Head of caudate nucleus (tissue), 42 donors: ENCODE measurements at regions not wholly inside any gene's neighbourhood (a gene's known extent, or its start where the extent isn't known, plus 50 kb on each side); places are given as distances from the start of the nearest gene placed in this dataset.
"Not testable (repeated sequence)": the region's sequence is repeated elsewhere in the genome, so short reads cannot be mapped to it uniquely, and the experiment has no call there.

Experiments
- DNase-seq, 42 donors: peaks; one replicate each; pipeline versions ENCODE4 v3.0.0 to v3.0.0-alpha.2; 2020 to 2021; ENCODE audit warnings: mixed read lengths in 7 of 42
- intact Hi-C: fragments of 100-400 bp; cut with DNase I; formaldehyde crosslinking; loops from one replicate; pipeline ENCODE4 v1.15.0; 2022

DNA sequence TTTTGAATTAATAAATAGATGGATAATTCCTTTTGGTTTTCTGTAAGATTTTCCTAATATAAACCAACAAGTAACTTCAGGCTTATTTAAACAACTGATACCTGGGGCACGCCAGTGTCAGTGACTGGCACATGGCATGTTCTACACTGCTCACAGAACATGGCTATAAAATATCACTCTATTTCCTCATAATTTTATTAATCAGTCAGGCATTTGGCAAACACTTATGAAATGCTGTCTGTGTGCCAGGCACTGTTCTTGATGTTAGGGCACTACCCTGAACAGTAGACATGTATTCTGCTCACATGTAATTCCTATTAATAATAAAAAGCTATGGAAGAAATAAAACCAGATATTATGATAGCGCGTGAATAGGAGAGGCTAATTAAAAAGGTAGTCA lies 661.0 kb downstream of the DTWD2 start:
- intact Hi-C loops = no loop called here

DNA sequence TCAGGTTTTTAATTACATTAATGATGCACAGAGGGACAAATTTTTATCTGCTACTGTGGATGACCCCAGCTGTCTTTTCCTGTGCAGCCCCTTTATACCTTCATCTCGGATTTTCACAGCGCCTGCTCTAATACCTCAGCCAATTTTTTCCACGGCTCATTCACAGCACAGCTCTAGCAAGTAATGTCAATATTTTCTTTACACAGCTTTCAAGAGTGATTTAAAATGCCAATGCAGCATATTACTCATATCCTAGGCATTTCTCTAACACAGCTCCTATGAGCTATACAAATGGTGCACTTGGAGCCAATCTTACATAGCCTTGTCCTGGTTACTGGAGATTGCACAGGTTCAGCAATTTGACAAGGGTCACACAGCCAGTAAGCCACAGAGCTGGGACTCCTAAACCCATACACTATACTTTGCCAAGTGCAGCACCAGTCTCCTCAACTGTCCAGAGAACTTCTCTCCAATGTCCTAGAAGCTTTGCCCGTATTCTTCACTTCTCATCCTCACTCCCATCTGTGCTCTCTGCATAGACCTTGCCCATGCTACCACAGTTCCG lies 661.8 kb downstream of the DTWD2 start:
- intact Hi-C loops = no loop called here
- no peak for DNase-seq

More for the DNA sequence above, 661.0 kb downstream of the DTWD2 start:
- no peak for DNase-seq

DNA sequence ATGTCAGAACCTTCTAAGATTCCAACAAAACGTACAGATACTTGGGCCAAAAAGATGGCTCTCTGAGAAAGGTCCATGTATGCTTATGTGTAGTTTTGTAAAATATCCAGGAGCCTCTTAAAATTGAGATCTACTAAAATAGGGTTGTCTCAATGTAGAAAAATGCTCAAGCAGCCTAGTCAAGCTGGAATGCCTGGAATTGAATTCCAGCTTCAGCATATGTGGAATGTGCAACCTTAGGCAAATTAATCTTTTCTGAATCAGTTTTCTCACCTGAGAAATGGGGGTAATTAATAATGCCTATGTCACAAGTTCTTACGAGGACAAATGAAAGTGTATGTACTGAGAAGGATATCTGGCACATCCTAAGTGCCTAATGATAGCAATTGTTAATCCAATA lies 662.4 kb downstream of the DTWD2 start:
- intact Hi-C loops = no loop called here
- no peak for DNase-seq

DNA sequence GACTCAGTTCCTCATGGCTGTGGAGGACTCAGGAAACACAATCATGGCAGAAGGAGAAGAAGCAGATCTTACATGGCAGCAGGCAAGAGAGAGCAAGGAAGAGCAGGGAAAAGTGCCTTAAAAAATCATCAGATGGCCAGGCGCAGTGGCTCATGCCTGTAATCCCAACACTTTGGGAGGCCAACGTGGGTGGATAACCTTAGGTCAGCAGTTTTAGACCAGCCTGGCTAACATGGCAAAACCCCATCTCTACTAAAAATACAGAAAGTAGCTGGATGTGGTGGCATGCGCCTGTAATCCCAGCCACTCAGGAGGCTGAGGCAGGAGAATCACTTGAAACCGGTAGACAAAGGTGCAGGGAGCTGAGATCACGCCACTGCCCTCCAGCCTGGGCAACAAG lies 664.6 kb downstream of the DTWD2 start:
- intact Hi-C loops = not testable (repeated sequence)

DNA sequence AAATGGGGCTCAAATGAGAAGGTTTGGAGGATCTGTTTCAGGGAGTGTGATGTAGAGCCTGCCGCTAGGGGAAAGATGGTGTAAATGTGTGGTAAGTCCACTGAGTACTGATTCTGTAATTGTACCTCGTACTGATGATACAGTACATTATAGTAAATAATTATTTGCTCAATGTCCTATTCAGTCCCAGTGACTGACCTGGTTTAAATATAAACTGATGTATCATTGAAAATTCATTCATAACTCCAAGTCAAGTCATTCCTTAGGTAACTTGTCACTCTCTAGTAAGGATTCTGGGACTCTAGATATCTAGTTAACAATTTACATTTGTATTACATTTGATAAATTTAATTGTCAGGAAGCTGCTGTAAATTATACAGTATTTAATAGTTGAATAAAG lies 667.3 kb downstream of the DTWD2 start:
- DNase-seq = no peak
- intact Hi-C loops = no loop called here

More for the DNA sequence above, 664.6 kb downstream of the DTWD2 start:
- DNase-seq = not testable (repeated sequence)

DNA sequence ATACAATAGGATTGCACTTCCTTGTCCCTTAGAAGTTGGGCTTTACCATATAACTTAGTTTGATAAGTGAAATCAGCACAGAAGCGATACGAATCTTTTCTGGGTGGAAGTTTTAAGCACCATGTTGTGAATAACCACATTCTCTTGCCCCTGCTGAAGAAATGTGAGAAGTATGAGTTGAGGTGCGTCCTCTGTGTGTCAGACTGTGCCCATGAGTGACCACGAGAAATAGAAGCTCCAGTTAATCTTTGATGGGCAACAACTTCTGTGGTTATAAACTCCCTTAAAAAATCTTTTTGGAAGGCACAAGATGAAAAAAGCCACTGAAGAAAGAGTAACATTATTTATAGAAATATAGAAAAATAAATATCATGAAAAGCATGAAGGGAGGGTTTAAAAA lies 668.2 kb downstream of the DTWD2 start:
- intact Hi-C loops = no loop called here
- no peak for DNase-seq

DNA sequence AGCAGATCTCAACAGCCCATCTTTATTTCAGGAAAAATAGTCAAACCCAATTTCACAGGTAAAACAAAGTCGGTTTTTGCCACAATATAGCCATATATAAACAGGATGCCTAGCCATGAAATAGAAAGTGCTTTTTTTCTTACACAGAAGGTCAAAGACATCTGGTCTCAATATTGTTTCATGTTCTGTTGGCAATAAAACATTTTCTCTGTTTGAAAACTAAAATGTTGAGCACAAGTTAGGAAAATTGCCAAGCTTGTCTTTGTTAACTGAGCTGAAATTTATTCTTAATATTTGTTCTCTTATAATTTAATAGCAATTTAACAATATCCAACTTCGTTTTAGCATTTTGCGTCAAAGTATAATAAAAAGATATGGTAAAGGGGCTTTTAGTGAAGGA lies 673.4 kb downstream of the DTWD2 start:
- DNase-seq = no peak
- intact Hi-C loops = no loop called here

DNA sequence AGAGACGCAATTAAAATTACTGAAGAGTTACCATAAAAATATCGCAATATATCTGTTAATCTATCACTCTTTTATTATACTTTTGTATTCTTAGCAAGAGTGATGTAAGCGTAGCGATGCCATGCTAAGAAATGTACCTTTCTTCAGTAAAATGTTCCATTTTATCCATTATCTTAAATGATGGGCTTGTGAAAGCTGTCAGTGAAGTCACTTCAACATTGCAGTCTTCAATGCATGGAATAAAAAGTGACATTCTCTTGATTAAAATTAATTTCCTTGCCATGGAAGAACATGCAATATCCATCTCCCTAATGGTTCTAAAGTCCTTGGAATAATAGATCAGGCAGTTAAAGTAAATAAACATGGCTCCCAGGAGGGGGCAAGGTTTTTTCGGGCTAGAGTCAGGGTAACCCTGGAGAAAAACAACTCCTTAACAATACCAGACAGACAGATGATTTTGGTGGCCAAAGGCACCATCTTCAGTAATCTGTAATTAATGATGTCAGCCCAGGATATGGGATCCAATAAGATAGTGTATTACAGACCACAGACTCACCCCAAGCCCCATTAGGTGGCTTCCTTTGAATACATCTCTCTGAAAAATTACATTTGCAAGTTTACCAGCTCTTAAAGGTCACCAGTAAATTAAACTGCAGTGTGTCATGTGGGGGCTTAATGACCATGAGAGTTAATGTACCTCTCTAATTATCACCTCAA lies 677.1 kb downstream of the DTWD2 start:
- DNase-seq = no peak
- intact Hi-C loops = no loop called here

DNA sequence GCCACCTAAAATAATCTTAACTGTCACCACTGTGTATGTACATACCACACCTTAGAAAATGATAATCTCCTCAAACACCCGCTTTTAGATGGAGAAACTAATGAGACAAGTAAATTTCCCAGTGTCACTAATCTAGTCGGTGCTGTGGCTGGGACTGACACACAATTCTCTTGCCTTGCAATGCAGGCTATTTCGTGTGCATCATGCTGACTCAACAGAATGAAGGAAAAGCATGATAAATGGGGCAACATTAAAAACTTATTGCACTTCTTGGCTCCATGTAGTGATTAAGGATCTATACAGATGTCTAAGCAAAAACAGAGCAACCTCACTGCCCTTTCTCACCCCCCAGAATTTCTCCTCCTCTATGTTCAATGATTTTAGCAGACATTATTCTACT lies 677.9 kb downstream of the DTWD2 start:
- intact Hi-C loops = no loop called here
- no peak for DNase-seq

DNA sequence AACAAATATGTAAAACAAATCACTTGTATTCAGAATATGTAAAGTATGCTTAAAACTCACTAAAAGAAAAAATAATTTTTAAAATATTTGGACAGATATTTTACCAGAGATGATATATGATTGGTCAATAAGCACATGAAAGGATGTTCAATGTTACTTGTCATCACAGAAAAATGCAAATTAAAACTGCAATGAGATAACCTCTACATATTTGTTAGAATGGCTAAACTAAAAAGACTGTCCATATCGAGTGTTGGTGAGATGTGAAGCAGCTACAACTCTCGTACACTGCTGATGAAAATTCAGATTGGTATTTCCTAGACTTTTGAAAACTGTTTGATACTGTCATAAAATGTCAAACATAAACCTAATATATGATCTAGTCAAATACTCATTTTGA lies 685.1 kb downstream of the DTWD2 start:
- intact Hi-C loops = no loop called here
- no peak for DNase-seq

DNA sequence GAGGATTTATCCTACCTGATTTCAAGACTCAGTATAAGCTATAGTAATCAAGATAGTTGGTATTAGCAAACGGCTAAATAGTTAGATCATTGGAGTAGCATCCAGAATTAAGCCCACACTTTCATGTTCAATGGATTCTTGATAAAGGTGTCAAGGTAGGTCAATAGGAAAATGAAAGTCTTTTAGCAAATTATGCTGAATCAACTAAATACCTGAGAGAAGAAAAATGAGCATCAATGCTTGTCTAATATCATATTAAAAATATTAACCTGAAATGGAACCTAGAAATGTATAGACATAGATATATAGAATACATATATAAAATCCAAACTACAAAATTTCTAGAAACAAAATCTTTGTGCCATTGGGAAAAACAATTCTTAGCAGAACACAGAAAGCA lies 685.6 kb downstream of the DTWD2 start:
- intact Hi-C loops = no loop called here
- DNase-seq = no peak

DNA sequence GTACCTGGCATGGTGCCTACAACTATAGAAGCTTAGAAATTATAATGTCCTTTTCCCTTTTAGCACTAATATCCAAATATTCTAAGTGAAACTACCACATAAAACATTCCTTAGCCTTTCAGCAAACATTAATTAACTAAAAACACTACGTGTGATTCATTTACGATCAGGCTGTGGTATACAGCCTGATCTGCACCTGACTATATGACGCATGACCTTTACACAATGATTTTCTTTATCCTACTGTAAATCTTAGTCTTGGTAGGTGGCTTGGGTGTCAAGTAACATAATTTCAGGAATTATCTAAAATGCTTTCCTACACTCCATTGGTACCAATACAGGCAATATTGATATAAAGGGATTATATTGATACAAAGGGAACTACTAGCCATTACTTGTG lies 686.7 kb downstream of the DTWD2 start:
- no peak for DNase-seq
- intact Hi-C loops = no loop called here

DNA sequence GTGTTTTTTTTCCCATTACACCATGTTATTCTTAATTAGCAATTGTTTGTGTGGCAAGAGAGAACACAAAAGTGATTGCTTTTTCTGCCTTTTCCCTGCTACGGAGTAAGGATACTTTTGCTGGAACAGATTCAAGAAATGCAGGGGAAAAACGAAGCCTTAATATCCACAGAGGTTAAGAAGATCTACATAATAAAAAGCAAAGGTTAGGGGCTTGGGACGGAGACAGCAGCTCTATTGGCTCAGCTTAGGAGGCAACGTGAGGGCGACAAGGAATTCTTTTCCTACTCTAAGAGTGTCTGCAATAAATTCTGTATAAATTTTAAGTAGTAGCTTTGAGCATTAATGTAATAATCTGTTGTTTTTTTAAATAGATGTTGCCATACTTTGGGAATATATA lies 693.3 kb downstream of the DTWD2 start:
- intact Hi-C loops = no loop called here
- DNase-seq = no peak

DNA sequence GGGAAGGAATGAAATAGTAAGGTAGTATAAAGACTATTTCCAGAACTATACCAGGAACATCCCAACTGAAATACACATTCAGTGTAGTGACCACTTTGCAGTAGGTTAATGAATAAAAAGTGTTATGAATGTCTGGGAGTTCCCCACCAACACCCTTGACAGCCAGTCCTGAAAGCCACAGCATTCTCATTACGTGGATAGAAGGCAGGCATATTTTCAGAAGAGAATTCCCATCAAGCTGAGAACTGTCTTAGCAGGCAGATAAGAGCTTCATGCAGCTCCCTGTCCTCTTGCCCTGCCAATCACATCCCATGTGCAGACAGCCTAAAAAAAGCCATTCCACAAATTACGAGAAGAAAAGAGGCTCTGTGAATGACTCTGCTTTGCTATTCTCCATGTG lies 695.0 kb downstream of the DTWD2 start:
- intact Hi-C loops = no loop called here
- no peak for DNase-seq

DNA sequence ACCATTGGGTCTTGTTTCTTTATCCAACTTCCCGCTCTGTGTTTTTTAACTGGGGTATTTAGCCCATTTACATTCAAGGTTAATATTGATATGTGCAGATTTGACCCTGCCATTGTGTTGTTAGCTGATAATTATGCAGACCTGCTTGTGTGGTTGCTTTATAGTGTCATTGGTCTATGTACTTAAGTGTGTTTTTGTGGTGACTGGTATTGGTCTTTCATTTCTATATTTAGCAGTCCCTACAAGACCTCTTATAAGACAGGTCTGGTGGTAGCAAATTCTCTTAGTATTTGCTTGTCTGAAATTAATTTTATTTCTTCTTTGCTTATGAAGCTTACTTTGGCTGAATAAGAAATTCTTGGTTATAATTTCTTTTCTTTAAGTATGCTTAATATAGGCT lies 698.1 kb downstream of the DTWD2 start:
- no peak for DNase-seq
- intact Hi-C loops = no loop called here

DNA sequence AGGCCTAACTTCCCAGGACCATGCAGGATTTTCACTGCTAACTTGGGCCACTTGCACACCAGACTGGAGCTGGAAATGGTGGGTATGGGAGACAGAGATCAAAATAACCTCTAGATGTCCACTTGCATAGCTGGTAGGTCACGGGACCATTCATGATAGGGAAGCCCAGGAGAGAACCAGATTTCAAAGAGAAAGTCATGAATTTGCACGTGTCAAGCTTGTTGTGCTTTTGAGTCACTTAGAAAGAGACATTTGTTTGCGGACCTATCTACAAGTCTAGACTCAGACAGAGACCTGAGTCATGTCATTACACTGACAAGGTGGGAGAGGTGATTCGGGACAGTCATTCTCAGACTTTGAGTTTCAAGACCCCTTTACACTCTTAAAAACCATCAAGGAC lies 704.1 kb downstream of the DTWD2 start:
- DNase-seq, intact Hi-C loops: not testable (repeated sequence)

DNA sequence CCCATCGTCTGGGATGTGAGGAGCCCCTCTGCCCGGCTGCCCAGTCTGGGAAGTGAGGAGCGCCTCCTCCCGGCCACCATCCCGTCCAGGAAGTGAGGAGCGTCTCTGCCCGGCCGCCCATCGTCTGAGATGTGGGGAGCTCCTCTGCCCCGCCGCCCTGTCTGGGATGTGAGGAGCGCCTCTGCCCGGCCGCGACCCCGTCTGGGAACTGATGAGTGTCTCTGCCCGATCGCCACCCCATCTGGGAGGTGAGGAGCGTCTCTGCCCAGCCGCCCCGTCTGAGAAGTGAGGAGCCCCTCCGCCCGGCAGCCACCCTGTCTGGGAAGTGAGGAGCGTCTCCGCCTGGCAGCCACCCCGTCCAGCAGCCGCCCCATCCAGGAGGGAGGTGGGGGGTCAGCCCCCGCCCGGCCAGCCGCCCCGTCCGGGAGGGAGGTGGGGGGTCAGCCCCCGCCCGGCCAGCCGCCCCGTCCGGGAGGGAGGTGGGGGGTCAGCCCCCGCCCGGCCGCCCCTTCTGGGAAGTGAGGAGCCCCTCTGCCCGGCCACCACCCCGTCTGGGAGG lies 705.8 kb downstream of the DTWD2 start:
- DNase-seq, intact Hi-C loops: not testable (repeated sequence)

DNA sequence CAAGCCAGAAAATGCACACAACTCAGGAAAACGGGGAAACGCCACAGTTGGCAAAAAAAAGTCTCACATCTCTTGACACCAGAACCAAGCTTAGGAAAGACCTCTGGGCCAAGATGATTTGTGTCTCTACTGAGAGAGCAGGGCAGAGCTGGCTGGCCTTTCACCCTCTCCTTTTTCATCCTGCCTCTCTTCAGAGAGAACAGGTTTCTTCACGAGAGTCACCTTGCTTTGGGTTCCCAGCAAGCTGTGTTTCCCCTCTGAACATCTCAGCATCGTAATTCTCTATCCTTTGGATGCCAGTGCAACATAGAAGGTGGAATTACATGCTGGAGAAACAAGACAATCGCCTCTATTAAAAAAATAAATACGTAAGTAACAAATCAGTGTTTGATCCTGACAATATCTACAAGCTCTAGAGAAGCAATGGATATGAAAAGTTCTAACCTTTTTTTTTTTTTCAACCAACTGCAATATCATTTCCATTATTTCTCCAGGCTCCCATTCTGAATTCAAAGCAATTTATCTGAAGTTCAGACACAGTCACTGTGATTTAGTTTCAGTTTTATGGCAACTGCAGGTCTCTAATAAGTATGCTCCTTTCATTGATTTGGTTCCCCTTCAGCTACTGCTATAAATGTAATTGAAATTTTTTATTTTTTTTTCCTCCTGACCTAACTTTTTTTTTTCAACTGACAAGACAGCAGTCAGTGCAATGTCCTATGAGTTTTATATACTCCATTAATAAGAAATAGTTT lies 708.6 kb downstream of the DTWD2 start:
- no peak for DNase-seq
- intact Hi-C loops = no loop called here

DNA sequence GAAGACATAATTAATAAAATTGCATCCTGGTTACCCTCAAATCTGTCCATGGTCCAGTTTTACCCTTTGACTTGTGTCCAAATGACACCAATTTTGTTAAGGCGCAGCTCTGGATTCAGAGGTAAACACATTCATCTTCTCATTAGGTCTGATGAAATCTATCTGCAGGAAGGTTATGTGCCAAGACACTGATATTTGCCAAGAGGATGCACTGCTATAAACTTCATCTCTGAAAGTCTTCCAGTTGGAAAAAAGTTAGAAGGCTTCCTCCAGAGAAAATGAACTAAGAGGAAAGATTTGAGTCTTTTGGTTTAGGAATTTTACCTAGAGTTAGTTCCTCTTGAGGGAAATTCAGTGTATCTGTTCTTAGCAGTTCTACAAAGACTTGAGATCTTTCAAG lies 717.8 kb downstream of the DTWD2 start:
- intact Hi-C loops = no loop called here
- DNase-seq = no peak

DNA sequence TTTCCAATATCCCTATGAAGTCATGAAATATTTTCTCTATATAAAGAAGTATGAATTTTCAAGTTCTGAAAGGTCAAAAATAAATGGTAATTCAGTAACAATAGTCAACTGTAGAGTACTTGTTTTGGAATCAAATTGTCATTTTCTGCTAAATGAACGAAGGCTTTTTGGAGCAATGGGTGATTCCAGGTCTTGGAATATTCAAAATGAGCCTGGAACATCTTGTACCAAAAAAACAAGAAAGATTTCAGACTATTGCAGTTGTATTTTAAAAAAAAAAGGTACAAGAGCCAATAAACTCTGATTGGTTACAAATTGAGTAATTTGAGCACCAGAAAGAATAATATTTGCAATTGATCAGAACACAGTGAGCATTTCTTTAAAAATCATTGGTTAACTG lies 730.1 kb downstream of the DTWD2 start:
- intact Hi-C loops = no loop called here
- no peak for DNase-seq
